ENCODE measurements at regions not wholly inside any gene's neighbourhood (a gene's known extent, or its start where the extent isn't known, plus 50 kb on each side); places are given as distances from the start of the nearest gene placed in this dataset.

DNA sequence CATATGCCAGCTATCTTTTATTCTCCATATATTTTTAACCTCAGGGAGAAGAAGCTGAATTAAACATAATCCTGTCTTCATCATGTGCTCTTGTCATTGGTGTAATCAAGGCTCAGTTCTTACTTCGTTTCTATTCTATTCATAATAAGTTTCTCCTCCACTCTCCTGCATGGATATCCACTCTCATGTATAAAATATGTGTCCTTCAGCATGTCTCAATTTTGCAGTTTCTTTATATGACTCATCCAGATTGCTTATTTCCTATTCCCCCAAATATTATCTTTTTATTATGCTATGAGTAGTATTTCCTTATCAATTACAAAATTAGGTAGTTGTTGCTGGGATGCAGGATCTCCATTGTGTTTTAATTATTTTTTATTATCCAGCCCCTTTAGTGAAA lies 643.7 kb upstream of the ACO1 start:
- no peak for TF ChIP-seq YY1 (IDR thresholded peaks at IDR 0.05; ENCODE audit: insufficient read depth, insufficient read length)
- TF ChIP-seq ZNF274 (IDR thresholded peaks at IDR 0.05; ENCODE audit: low read depth, low read length): no peak

Measured in NT2/D1 (cell line).